K562 (cell line): ENCODE measurements at regions not wholly inside any gene's neighbourhood (a gene's known extent, or its start where the extent isn't known, plus 50 kb on each side); places are given as distances from the start of the nearest gene placed in this dataset.

Experiments
- ATAC-seq: fragments of 200-7000 bp; cut with Tn5 transposase; 3 replicates; pipeline ENCODE4 v1.9.1; 2020; ENCODE audit warnings: moderate library complexity
- BruUV-seq: library from RNA; stranded (reverse); fragments of 400-500 nt; replicated peaks from 2 replicates; lab custom pipeline; 2021; lab: Mats Ljungman, UMichigan
- CTCF ChIA-PET: fragments of 300-600 bp; formaldehyde crosslinking; extraction: SDS; loops from one replicate; lab custom pipeline; 2021; ENCODE audit warnings: low intra/inter-chr PET ratio; lab: Yijun Ruan, JAX
- POLR2A ChIA-PET: fragments of 300-600, 350-650 bp; sonication (Branson Sonifier 250); formaldehyde crosslinking; extraction: SDS; loops from one replicate; lab custom pipeline; 2021; ENCODE audit warnings: antibody characterized with exemption, inconsistent platforms; lab: Yijun Ruan, JAX
- DNase-seq, 4 experiments: peaks; one replicate each; pipeline versions ENCODE4 v3.0.0 to v3.0.0-alpha.2; 2011 to 2018; ENCODE audit warnings: low spot score in 3 of 4, mixed read lengths in 3 of 4; ENCODE audit errors: extremely low read depth in 1 of 4
- FAIRE-seq: peaks from 2 replicates; lab custom pipeline; 2011; peaks lifted over from hg19 to GRCh38; lab: Jason Lieb, UNC
- H2AFZ ChIP-seq: 2 replicates; pipeline ENCODE4 v1.6.0; 2011; ENCODE audit warnings: low read depth, low read length, control low read depth, inconsistent platforms
- H3K27ac ChIP-seq: fragments of 200-600 bp; 3 replicates; pipeline ENCODE4 v1.8.0; 2011; ENCODE audit warnings: low read depth, mild to moderate bottlenecking, control low read depth, inconsistent platforms, low read length, moderate library complexity, mixed read lengths; ENCODE audit errors: extremely low read depth
- H3K27me3 ChIP-seq, 2 experiments: fragments of 300-600 bp in 1 of 2; 2 replicates in 1 of 2; 3 replicates in 1 of 2; pipeline versions ENCODE4 v1.6.0 to v1.8.0; 2011; ENCODE audit warnings: inconsistent platforms in 2 of 2, low read length in 2 of 2, mild to moderate bottlenecking in 1 of 2, mixed read lengths in 1 of 2, moderate library complexity in 1 of 2; ENCODE audit not compliant: control insufficient read depth in 2 of 2, insufficient read depth in 2 of 2
- H3K36me3 ChIP-seq: fragments of 300-600 bp; 3 replicates; pipeline ENCODE4 v1.8.0; 2011; ENCODE audit warnings: mild to moderate bottlenecking, low read length, inconsistent platforms; ENCODE audit not compliant: control insufficient read depth, insufficient read depth
- H3K4me1 ChIP-seq, 2 experiments: fragments of 200-600 bp in 1 of 2; replicated peaks in 1 of 2; 2 replicates in 1 of 2; 3 replicates in 1 of 2; pipeline versions ENCODE4 v1.5.1 to v1.8.0; 2011; ENCODE audit warnings: inconsistent platforms in 2 of 2, low read length in 2 of 2, mild to moderate bottlenecking in 1 of 2, mixed read lengths in 1 of 2, moderate library complexity in 1 of 2; ENCODE audit not compliant: control insufficient read depth in 2 of 2, insufficient read depth in 2 of 2
- H3K4me2 ChIP-seq: 2 replicates; pipeline ENCODE4 v1.6.1; 2011; ENCODE audit warnings: low read length, control low read depth, inconsistent platforms, mixed read lengths; ENCODE audit not compliant: insufficient read depth
- H3K4me3 ChIP-seq: fragments of 200-600 bp; sonication (generic), shearing (Covaris generic); 2 replicates; pipeline ENCODE4 v1.5.1; 2016; ENCODE audit warnings: control low read depth, inconsistent platforms
- H3K79me2 ChIP-seq: fragments of 200-600 bp; 3 replicates; pipeline ENCODE4 v1.8.0; 2011; ENCODE audit warnings: low read length, inconsistent platforms; ENCODE audit not compliant: control insufficient read depth, insufficient read depth
- H3K9ac ChIP-seq, 2 experiments: 2 replicates each; pipeline versions ENCODE4 v1.6.0 to v1.6.1; 2011; ENCODE audit warnings: low read depth in 2 of 2, low read length in 2 of 2, control low read depth in 1 of 2, inconsistent platforms in 1 of 2, mild to moderate bottlenecking in 1 of 2, mixed read lengths in 1 of 2; ENCODE audit not compliant: insufficient read depth in 1 of 2
- H3K9me1 ChIP-seq: one replicate; pipeline ENCODE4 v1.6.0; 2011; ENCODE audit warnings: inconsistent platforms, mild to moderate bottlenecking, low read length, moderate library complexity; ENCODE audit not compliant: control insufficient read depth, insufficient read depth
- H3K9me3 ChIP-seq: replicated peaks from 2 replicates; pipeline ENCODE4 v1.5.1; 2011; ENCODE audit warnings: low read depth, low read length, inconsistent platforms; ENCODE audit not compliant: control insufficient read depth, insufficient read depth
- H4K20me1 ChIP-seq: replicated peaks from 2 replicates; pipeline ENCODE4 v1.6.1; 2011; ENCODE audit warnings: low read length, inconsistent platforms, mixed read lengths; ENCODE audit not compliant: control insufficient read depth, insufficient read depth
- ETV5 ChIP-seq: sonication (generic); formaldehyde crosslinking; IDR thresholded peaks from 2 replicates; pipeline ENCODE4 v1.4.0; 2020; ENCODE audit warnings: low read depth, mild to moderate bottlenecking, missing genetic modification reagents
- FOSL1 ChIP-seq: fragments of 200-800 bp; sonication (Bioruptor generic); conservative IDR thresholded peaks from 2 replicates; pipeline ENCODE4 v1.6.1; 2016; ENCODE audit warnings: missing genetic modification characterization, missing compliant biosample characterization
- JUND ChIP-seq, 2 experiments: IDR thresholded peaks; 2 replicates in 1 of 2; 3 replicates in 1 of 2; pipeline ENCODE4 v1.6.1; 2011; ENCODE audit warnings: borderline replicate concordance in 2 of 2, low read depth in 2 of 2, low read length in 2 of 2, improper control_type of control experiment in 1 of 2, missing biosample characterization in 1 of 2, missing genetic modification characterization in 1 of 2, missing genetic modification reagents in 1 of 2
- KLF16 ChIP-seq: IDR thresholded peaks from 2 replicates; pipeline ENCODE4 v1.6.1; 2016; ENCODE audit warnings: antibody characterized with exemption
- SLC30A9 ChIP-seq: fragments of 250-450 bp; sonication (Bioruptor Pico); IDR thresholded peaks from 2 replicates; pipeline ENCODE4 v1.8.0; 2022; ENCODE audit warnings: mild to moderate bottlenecking, moderate library complexity
- STAG1 ChIP-seq: sonication (generic); formaldehyde crosslinking; IDR thresholded peaks from 2 replicates; pipeline ENCODE4 v1.5.0; 2020; ENCODE audit warnings: missing genetic modification reagents, borderline replicate concordance
- WGBS: fragments of 100-300 bp; shearing (Covaris generic); methylation state at CpG from one replicate; pipeline ENCODE4 v1.1.6; 2016; ENCODE audit warnings: low coverage, mixed read lengths; ENCODE audit not compliant: insufficient coverage; ENCODE audit errors: missing lambda C conversion rate; 5-methylcytosine and 5-hydroxymethylcytosine counted together
- in situ Hi-C: fragments of 300-500 bp; cut with MboI; formaldehyde crosslinking; loops from 4 replicates; pipeline ENCODE4 v1.15.0; 2018; ENCODE audit warnings: inconsistent platforms, mixed read lengths
- intact Hi-C: fragments of 100-400 bp; cut with micrococcal nuclease; formaldehyde crosslinking; loops from 2 replicates; pipeline ENCODE4 v1.14.2; 2022
- TF ChIP-seq, protein P1 (sequence below): fragments of 250-450 bp; sonication (Bioruptor Pico); IDR thresholded peaks from 2 replicates; pipeline ENCODE4 v1.8.0; 2021; ENCODE audit warnings: moderate library complexity, mild to moderate bottlenecking, inconsistent platforms

DNA sequence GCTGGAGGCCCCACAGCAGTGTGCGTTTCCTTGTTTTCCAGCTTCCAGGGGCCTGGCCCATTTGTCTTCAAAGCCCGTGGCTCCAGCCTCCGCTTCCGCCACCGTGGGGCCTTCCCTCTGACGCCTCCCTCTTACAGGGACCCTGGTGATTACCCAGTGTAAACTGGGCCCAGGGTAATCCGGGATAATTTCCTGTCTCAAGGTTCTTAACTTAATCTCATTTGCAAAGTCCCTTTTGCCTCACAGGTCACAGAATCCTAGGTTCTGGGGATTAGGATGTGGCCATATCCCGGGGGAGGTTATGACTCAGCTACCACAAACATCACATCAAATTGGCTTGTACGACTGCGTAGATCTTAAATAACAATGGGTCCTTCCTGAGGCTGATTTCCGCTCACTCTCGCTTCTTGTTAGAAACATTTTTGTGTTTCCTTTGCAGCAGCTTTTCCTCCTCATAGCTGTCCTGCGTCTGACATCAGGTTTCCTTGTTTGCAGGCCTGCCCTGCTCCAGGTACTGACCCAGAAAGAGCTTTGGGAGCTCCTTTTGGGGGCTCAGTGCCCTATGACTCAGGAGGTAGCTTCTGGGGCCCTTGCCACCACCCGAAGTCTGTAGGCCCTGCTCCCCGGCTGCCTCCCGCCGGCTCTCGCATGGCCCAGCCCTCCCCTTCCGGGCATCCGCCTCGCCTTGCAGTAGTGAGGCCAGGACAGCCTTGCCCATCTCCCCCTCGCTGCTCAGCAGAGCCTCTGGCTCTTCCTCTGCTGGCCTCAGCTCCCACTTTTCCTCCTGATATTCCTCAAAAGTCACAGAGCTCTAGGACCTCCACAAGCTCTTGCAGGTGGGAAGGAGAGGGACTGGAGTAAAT lies 100.5 kb downstream of the ERMARD start:
- no TSS peak for BruUV-seq
- Histone ChIP-seq H3K4me3 (no peak overlapping the region), H3K4me1 (peaks cover 0 to 8% of the 10 kb centered on the region in 2 experiments; a peak in 2 of 5 replicates), H3K4me2 (no peak overlapping the region), H3K9me3 (no peaks in the 10 kb centered on the region; the same call in 1 of the 2 replicates), H2AFZ (no peak overlapping the region), H3K27ac (no peak overlapping the region), H3K9ac (no peak overlapping the region), H3K36me3 (no peaks in the 10 kb centered on the region), H3K9me1 (no peaks in the 10 kb centered on the region), H3K79me2 (no peaks in the 10 kb centered on the region), H3K27me3 (peaks cover 28 to 67% of the 10 kb centered on the region in 2 experiments; a peak in 4 of 5 replicates), H4K20me1 (no peaks in the 10 kb centered on the region; the same call in 1 of the 2 replicates)
- DNase-seq (no peak), ATAC-seq (no peak), FAIRE-seq (no peak)
- ChIA-PET CTCF (no interaction called here), POLR2A (interaction anchor here (0.6 kb wide), 1 partner anchor 17 kb away, joined by 5 read pairs; no protein-coding TSS in a partner anchor)
- TF ChIP-seq JUND (IDR thresholded peaks at IDR 0.05; ENCODE audit: borderline replicate concordance, low read depth, low read length): 0 out of 2 replicates have a peak, but pooled peaks have one; percentile 18
- no peak for TF ChIP-seq JUND (tag; IDR thresholded peaks at IDR 0.05; ENCODE audit: borderline replicate concordance, low read depth, low read length)
- TF ChIP-seq KLF16: no peak
- TF ChIP-seq, protein P1, sequence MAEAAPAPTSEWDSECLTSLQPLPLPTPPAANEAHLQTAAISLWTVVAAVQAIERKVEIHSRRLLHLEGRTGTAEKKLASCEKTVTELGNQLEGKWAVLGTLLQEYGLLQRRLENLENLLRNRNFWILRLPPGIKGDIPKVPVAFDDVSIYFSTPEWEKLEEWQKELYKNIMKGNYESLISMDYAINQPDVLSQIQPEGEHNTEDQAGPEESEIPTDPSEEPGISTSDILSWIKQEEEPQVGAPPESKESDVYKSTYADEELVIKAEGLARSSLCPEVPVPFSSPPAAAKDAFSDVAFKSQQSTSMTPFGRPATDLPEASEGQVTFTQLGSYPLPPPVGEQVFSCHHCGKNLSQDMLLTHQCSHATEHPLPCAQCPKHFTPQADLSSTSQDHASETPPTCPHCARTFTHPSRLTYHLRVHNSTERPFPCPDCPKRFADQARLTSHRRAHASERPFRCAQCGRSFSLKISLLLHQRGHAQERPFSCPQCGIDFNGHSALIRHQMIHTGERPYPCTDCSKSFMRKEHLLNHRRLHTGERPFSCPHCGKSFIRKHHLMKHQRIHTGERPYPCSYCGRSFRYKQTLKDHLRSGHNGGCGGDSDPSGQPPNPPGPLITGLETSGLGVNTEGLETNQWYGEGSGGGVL (CRISPR knock-in tag): no peak
- no peak for TF ChIP-seq ETV5 (CRISPR knock-in tag)
- peak; percentile 51 for TF ChIP-seq FOSL1 (tag)
- TF ChIP-seq STAG1 (CRISPR knock-in tag): no peak
- TF ChIP-seq SLC30A9 (CRISPR knock-in tag): no peak
- WGBS: under 1% methylated on average over 16 of the region's 22 CpGs
- in situ Hi-C loops (no loop called here), intact Hi-C loops (no loop called here)
